ENCODE measurements at regions not wholly inside any gene's neighbourhood (a gene's known extent, or its start where the extent isn't known, plus 50 kb on each side); places are given as distances from the start of the nearest gene placed in this dataset.

- Histone ChIP-seq H3K4me1 (ENCODE audit: insufficient read depth, low read length) (peaks cover under 1% of the 10 kb centered on the region; the same call in 1 of the 2 replicates), H3K9me3 (ENCODE audit: low read length) (no peaks in the 10 kb centered on the region), H3K4me2 (ENCODE audit: low read length) (no peak overlapping the region), H3K27me3 (ENCODE audit: low read length) (no peaks in the 10 kb centered on the region), H3K79me2 (ENCODE audit: low read length) (no peaks in the 10 kb centered on the region), H3K27ac (ENCODE audit: low read length) (no peak overlapping the region), H2AFZ (ENCODE audit: low read length) (no peak overlapping the region), H3F3A (ENCODE audit: low read length, unreplicated experiment) (no peaks in the 10 kb centered on the region), H3K9ac (ENCODE audit: low read length) (no peak overlapping the region), H3K9me2 (replicated peaks; ENCODE audit: low read length) (no peaks in the 10 kb centered on the region), H4K20me1 (ENCODE audit: low read length) (no peaks in the 10 kb centered on the region), H3K4me3 (ENCODE audit: low read length) (no peak overlapping the region), H3K36me3 (ENCODE audit: low read depth, low read length) (no peaks in the 10 kb centered on the region)
- CTCF ChIA-PET = no interaction called here
- TF ChIP-seq EZH2phosphoT487 (IDR thresholded peaks at IDR 0.05; ENCODE audit: borderline replicate concordance, low read length) (no peak), CTCF (conservative IDR thresholded peaks at IDR 0.05; ENCODE audit: low read depth, low read length) (no peak), EZH2 (IDR thresholded peaks at IDR 0.05; ENCODE audit: low read length, unreplicated experiment) (no peak)
- ATAC-seq = no peak
- DNase-seq = no peak
- no TSS peak for BruUV-seq (replicated peaks)
- intact Hi-C loops (cut with micrococcal nuclease) = no loop called here
- POLR2A ChIA-PET (ENCODE audit: unreplicated experiment) = no interaction called here
These were observed 53.6 kb upstream of the RAB40AL start for GRCh38 chrX:102883491-102883890.
